GM12878 (cell line): ENCODE measurements at regions not wholly inside any gene's neighbourhood (a gene's known extent, or its start where the extent isn't known, plus 50 kb on each side); places are given as distances from the start of the nearest gene placed in this dataset.

ENCODE experiments used
- ATAC-seq: fragments of 200-7000 bp; cut with Tn5 transposase; 3 replicates; pipeline ENCODE4 v1.9.1; 2020; ENCODE audit warnings: mild to moderate bottlenecking, moderate library complexity
- BruUV-seq: library from RNA; stranded (reverse); fragments of 400-500 nt; replicated peaks from 2 replicates; lab custom pipeline; 2021; lab: Mats Ljungman, UMichigan
- CTCF ChIA-PET: fragments of 300-600 bp; sonication (Branson Sonifier 250); formaldehyde crosslinking; extraction: SDS; loops from one replicate; lab custom pipeline; 2021; ENCODE audit warnings: inconsistent platforms; lab: Yijun Ruan, JAX
- POLR2A ChIA-PET: fragments of 350-600 bp; formaldehyde crosslinking; extraction: SDS; loops from one replicate; lab custom pipeline; 2021; ENCODE audit warnings: inconsistent platforms; lab: Charles Lee
- RAD21 ChIA-PET: fragments of 300-600 bp; sonication (Branson Sonifier 250); formaldehyde crosslinking; loops from one replicate; lab custom pipeline; 2023; ENCODE audit warnings: antibody characterized with exemption; ENCODE audit not compliant: unreplicated experiment; lab: Charles Lee
- SMC1A ChIA-PET: fragments of 300-600 bp; sonication (Branson Sonifier 250); formaldehyde crosslinking; loops from one replicate; lab custom pipeline; 2023; ENCODE audit not compliant: unreplicated experiment, uncharacterized antibody; lab: Charles Lee
- DNase-seq: peaks from one replicate; pipeline ENCODE4 v3.0.0-alpha.2; 2011; ENCODE audit warnings: low read depth, low spot score
- FAIRE-seq: peaks from 3 replicates; lab custom pipeline; 2011; peaks lifted over from hg19 to GRCh38; lab: Jason Lieb, UNC
- H2AFZ ChIP-seq: 2 replicates; pipeline ENCODE4 v1.6.0; 2011; ENCODE audit warnings: low read depth, low read length, control low read depth; ENCODE audit not compliant: control insufficient read depth
- H3K27ac ChIP-seq: 2 replicates; pipeline ENCODE4 v1.5.1; 2011; ENCODE audit warnings: control low read depth; ENCODE audit not compliant: control insufficient read depth, insufficient read depth
- H3K27me3 ChIP-seq, 2 experiments: replicated peaks in 1 of 2; 2 replicates each; pipeline versions ENCODE4 v1.6.0 to v1.6.1; 2011; ENCODE audit warnings: low read length in 1 of 2; ENCODE audit not compliant: control insufficient read depth in 2 of 2, insufficient read depth in 2 of 2
- H3K36me3 ChIP-seq, 2 experiments: 2 replicates each; pipeline ENCODE4 v1.5.1; 2011; ENCODE audit warnings: low read length in 1 of 2; ENCODE audit not compliant: control insufficient read depth in 2 of 2, insufficient read depth in 2 of 2
- H3K4me1 ChIP-seq: 2 replicates; pipeline ENCODE4 v1.6.1; 2011; ENCODE audit warnings: mild to moderate bottlenecking, low read length, moderate library complexity, mixed read lengths; ENCODE audit not compliant: control insufficient read depth, insufficient read depth
- H3K4me2 ChIP-seq: 2 replicates; pipeline ENCODE4 v1.6.0; 2011; ENCODE audit warnings: control low read depth; ENCODE audit not compliant: control insufficient read depth, insufficient read depth
- H3K4me3 ChIP-seq: fragments of 200-600 bp; sonication (generic); 2 replicates; pipeline ENCODE4 v1.5.1; 2016
- H3K79me2 ChIP-seq: 2 replicates; pipeline ENCODE4 v1.6.0; 2011; ENCODE audit warnings: low read length; ENCODE audit not compliant: control insufficient read depth, insufficient read depth
- H3K9ac ChIP-seq: 2 replicates; pipeline ENCODE4 v1.8.0; 2011; ENCODE audit warnings: low read length, control low read depth, mixed read lengths; ENCODE audit not compliant: control insufficient read depth, insufficient read depth
- H3K9me3 ChIP-seq: replicated peaks from 3 replicates; pipeline ENCODE4 v1.5.1; 2011; ENCODE audit warnings: mild to moderate bottlenecking, low read length; ENCODE audit not compliant: control insufficient read depth, insufficient read depth
- H4K20me1 ChIP-seq: 2 replicates; pipeline ENCODE4 v1.6.0; 2011; ENCODE audit not compliant: control insufficient read depth, insufficient read depth
- ATF2 ChIP-seq: IDR thresholded peaks from 2 replicates; pipeline ENCODE4 v1.6.1; 2012; ENCODE audit warnings: low read length, inconsistent platforms
- GABPA ChIP-seq: IDR thresholded peaks from 2 replicates; pipeline ENCODE4 v1.6.1; 2014; ENCODE audit warnings: antibody characterized with exemption, low read depth, mild to moderate bottlenecking, inconsistent platforms
- HCFC1 ChIP-seq: fragments of 150-350 bp; IDR thresholded peaks from 2 replicates; pipeline ENCODE4 v1.6.1; 2014; ENCODE audit warnings: low read length
- IKZF1 ChIP-seq: fragments of 450-650 bp; conservative IDR thresholded peaks from 2 replicates; pipeline ENCODE4 v1.6.1; 2017; ENCODE audit warnings: antibody characterized with exemption, mild to moderate bottlenecking
- IKZF2 ChIP-seq, 2 experiments: fragments of 450-650 bp; IDR thresholded peaks; 2 replicates each; pipeline ENCODE4 v1.6.1; 2017; ENCODE audit warnings: mild to moderate bottlenecking in 2 of 2, moderate library complexity in 2 of 2
- JUNB ChIP-seq: IDR thresholded peaks from 2 replicates; pipeline ENCODE4 v1.6.1; 2016; ENCODE audit warnings: antibody characterized with exemption, mild to moderate bottlenecking
- LARP7 ChIP-seq: fragments of 450-650 bp; IDR thresholded peaks from 2 replicates; pipeline ENCODE4 v1.6.1; 2017; ENCODE audit warnings: mild to moderate bottlenecking
- PRDM15 ChIP-seq: fragments of 450-650 bp; formaldehyde crosslinking; IDR thresholded peaks from 2 replicates; pipeline ENCODE4 v1.4.0; 2020; ENCODE audit warnings: mild to moderate bottlenecking, moderate library complexity
- RELA ChIP-seq: fragments of 450-650 bp; IDR thresholded peaks from 2 replicates; pipeline ENCODE4 v1.8.0; 2014; ENCODE audit warnings: borderline replicate concordance; ENCODE audit not compliant: partially characterized antibody
- TAF1 ChIP-seq: IDR thresholded peaks from 2 replicates; pipeline ENCODE4 v1.6.1; 2011; ENCODE audit warnings: mild to moderate bottlenecking, low read depth, low read length, borderline replicate concordance
- TCF12 ChIP-seq: IDR thresholded peaks from 2 replicates; pipeline ENCODE4 v1.6.1; 2011; ENCODE audit warnings: low read depth, mild to moderate bottlenecking, low read length
- TCF7 ChIP-seq: IDR thresholded peaks from 2 replicates; pipeline ENCODE4 v1.6.1; 2014; ENCODE audit warnings: antibody characterized with exemption, borderline replicate concordance
- YY1 ChIP-seq: IDR thresholded peaks from 2 replicates; pipeline ENCODE4 v1.6.1; 2011; ENCODE audit warnings: low read depth, mild to moderate bottlenecking, low read length
- ZNF24 ChIP-seq: fragments of 450-650 bp; IDR thresholded peaks from 2 replicates; pipeline ENCODE4 v1.6.1; 2017; ENCODE audit warnings: antibody characterized with exemption, mild to moderate bottlenecking
- WGBS: methylation state at CpG from one replicate; pipeline ENCODE4 v1.1.6; 2016; ENCODE audit warnings: low lambda C conversion rate; ENCODE audit not compliant: insufficient replicate concordance, insufficient coverage; ENCODE audit errors: missing lambda C conversion rate; 5-methylcytosine and 5-hydroxymethylcytosine counted together
- in situ Hi-C: fragments of 300-500 bp; cut with MboI; formaldehyde crosslinking; loops from 9 replicates; pipeline ENCODE4 v1.14.3; 2018; ENCODE audit warnings: mixed read lengths
- intact Hi-C: fragments of 100-400 bp; cut with micrococcal nuclease; formaldehyde crosslinking; loops from one replicate; pipeline ENCODE4 v1.14.2; 2022; ENCODE audit not compliant: unreplicated experiment
- TF ChIP-seq, protein P1 (sequence below): fragments of 450-650 bp; IDR thresholded peaks from 2 replicates; pipeline ENCODE4 v1.6.1; 2017; ENCODE audit warnings: mild to moderate bottlenecking, low read depth, inconsistent platforms; ENCODE audit not compliant: poor library complexity, severe bottlenecking

DNA sequence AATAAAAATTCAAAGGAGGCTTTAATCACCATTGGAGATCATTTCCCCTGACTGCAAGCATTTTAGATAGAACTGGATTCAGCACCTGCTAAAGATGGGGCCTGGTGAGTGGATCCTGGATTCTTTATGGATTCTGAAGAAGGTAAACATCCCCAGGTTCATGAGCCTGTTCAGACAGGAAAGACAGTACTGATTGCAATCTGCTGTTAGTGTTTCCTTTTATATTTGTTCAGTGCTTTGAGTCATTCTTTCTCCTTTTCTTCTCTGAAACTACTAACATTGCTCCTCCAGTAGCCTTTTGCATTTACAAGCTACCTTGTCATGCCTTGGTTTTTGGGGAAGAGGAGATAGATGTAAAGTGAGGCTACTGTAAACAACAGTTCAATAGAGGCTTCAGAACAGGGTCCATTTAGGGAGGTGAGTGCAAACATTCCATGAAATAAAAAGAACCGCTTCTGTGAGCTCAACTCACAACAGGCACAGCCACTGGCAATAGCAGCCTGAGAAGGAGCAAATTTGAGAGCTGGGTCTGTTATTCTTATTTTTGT lies 66.4 kb upstream of the PRL start (continued):
- TF ChIP-seq, protein P1, sequence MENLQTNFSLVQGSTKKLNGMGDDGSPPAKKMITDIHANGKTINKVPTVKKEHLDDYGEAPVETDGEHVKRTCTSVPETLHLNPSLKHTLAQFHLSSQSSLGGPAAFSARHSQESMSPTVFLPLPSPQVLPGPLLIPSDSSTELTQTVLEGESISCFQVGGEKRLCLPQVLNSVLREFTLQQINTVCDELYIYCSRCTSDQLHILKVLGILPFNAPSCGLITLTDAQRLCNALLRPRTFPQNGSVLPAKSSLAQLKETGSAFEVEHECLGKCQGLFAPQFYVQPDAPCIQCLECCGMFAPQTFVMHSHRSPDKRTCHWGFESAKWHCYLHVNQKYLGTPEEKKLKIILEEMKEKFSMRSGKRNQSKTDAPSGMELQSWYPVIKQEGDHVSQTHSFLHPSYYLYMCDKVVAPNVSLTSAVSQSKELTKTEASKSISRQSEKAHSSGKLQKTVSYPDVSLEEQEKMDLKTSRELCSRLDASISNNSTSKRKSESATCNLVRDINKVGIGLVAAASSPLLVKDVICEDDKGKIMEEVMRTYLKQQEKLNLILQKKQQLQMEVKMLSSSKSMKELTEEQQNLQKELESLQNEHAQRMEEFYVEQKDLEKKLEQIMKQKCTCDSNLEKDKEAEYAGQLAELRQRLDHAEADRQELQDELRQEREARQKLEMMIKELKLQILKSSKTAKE = no peak
- no peak for TF ChIP-seq LARP7
- TF ChIP-seq IKZF2 (IDR thresholded peaks at IDR 0.05) = no peak
- no peak for TF ChIP-seq HCFC1

GRCh38 chr6:22363714-22364239 lies 66.9 kb upstream of the PRL start:
- no peaks in the 10 kb centered on the region for H3K27me3 ChIP-seq
- H3K4me1 ChIP-seq = peaks cover 13% of the 10 kb centered on the region; the same call in 1 of the 2 replicates
- ChIA-PET CTCF (no interaction called here), POLR2A (interaction anchor here (1.1 to 1.3 kb wide), 2 partner anchors 9 to 10 kb away, joined by 3 to 4 read pairs; no protein-coding TSS in a partner anchor), SMC1A (interaction anchor here (0.8 to 3.7 kb wide), 11 partner anchors 10 to 339 kb away, joined by 3 to 36 read pairs (median 3); no protein-coding TSS in a partner anchor), RAD21 (interaction anchor here (0.6 to 1.1 kb wide), 4 partner anchors 9 to 335 kb away, joined by 3 to 4 read pairs (median 3); no protein-coding TSS in a partner anchor)
- no peak overlapping the region for H3K9ac ChIP-seq
- H3K9me3 ChIP-seq = no peaks in the 10 kb centered on the region; the same call in 1 of the 3 replicates
- no peak overlapping the region for H3K4me3 ChIP-seq
- FAIRE-seq = no peak
- peak overlapping the region; percentile 60 for H3K27ac ChIP-seq
- 64% methylated on average over 4 of the region's 4 CpGs for WGBS
- 0 out of 2 replicates have a peak overlapping the region, but pooled peaks have one; percentile 6 for H3K4me2 ChIP-seq
- no peaks in the 10 kb centered on the region for H4K20me1 ChIP-seq
- DNase-seq = no peak
- H3K36me3 ChIP-seq = no peaks in the 10 kb centered on the region
- BruUV-seq = no TSS peak
- H3K79me2 ChIP-seq = no peaks in the 10 kb centered on the region
- peak overlapping the region; percentile 63 for H2AFZ ChIP-seq
- peak; percentile 57 for ATAC-seq
- intact Hi-C loops (loop anchor here (10.0 kb wide), 1 partner anchor 521 kb away; no protein-coding TSS in a partner anchor), in situ Hi-C loops (no loop called here)
- TF ChIP-seq JUNB (peak; percentile 35; the same call in 1 of the 2 replicates), GABPA (no peak), PRDM15 (CRISPR knock-in tag) (no peak), ATF2 (0 out of 2 replicates have a peak, but pooled peaks have one; percentile 29), TCF12 (0 out of 2 replicates have a peak, but pooled peaks have one; percentile 23), TAF1 (no peak), ZNF24 (0 out of 2 replicates have a peak, but pooled peaks have one; percentile 27), TCF7 (no peak), YY1 (peak; percentile 71), IKZF2 (IDR thresholded peaks at IDR 0.05) (peak; percentile 27 to 37; a peak in 3 of 4 replicates), IKZF1 (peak; percentile 15; the same call in 1 of the 2 replicates), RELA (no peak)
